ENCODE measurements at regions not wholly inside any gene's neighbourhood (a gene's known extent, or its start where the extent isn't known, plus 50 kb on each side); places are given as distances from the start of the nearest gene placed in this dataset.

DNA sequence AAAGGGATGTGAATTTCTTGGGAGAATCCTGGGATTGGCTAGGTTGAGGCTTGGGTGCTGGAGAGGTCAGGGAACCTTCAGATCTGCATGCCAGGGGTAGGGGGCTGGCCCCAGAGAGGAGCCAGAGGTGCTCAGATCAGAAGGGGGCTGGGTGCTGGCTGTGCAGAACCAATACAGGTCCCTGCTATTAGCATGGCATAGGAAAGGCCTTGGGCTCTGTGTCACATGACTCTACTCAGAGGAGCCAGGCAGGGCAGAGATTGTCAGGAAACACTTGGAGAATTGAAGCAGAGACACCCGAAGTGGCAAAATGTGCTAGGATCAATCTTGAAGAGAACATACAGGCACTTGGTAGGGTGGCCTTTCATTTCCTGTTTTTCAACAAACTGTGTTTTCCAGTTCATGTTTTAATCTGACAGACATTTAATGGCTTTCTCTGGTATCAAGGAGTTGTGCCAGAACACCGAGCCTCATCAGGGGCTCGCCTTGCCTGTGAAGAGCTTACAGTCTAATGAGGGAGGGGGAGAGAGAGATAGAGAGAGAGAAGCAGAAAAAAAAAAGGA lies 498.9 kb downstream of the RPS24 start:
- Histone ChIP-seq H3K27ac (ENCODE audit: low read depth, low read length) (no peak overlapping the region), H3K9me3 (ENCODE audit: control insufficient read depth, insufficient read depth, low read length) (peaks cover 6% of the 10 kb centered on the region; the same call in 1 of the 2 replicates), H3K4me1 (ENCODE audit: control insufficient read depth, insufficient read depth, low read length) (peaks cover 3% of the 10 kb centered on the region; the same call in 1 of the 2 replicates), H3K4me3 (ENCODE audit: low read depth, low read length) (no peak overlapping the region), H3K9ac (ENCODE audit: low read depth, low read length) (no peak overlapping the region), H3K27me3 (ENCODE audit: control insufficient read depth, insufficient read depth, low read length) (no peaks in the 10 kb centered on the region), H3K36me3 (ENCODE audit: control insufficient read depth, insufficient read depth, low read length) (no peaks in the 10 kb centered on the region)

- H3K27me3 ChIP-seq (ENCODE audit: control insufficient read depth, insufficient read depth, low read length) = no peaks in the 10 kb centered on the region
- H3K4me1 ChIP-seq (ENCODE audit: control insufficient read depth, insufficient read depth, low read length) = peaks cover 3% of the 10 kb centered on the region; the same call in 1 of the 2 replicates
- H3K4me3 ChIP-seq (ENCODE audit: low read depth, low read length) = no peak overlapping the region
- H3K36me3 ChIP-seq (ENCODE audit: control insufficient read depth, insufficient read depth, low read length) = no peaks in the 10 kb centered on the region
- no peak overlapping the region for H3K9ac ChIP-seq (ENCODE audit: low read depth, low read length)
- peaks cover 6% of the 10 kb centered on the region; the same call in 1 of the 2 replicates for H3K9me3 ChIP-seq (ENCODE audit: control insufficient read depth, insufficient read depth, low read length)
- H3K27ac ChIP-seq (ENCODE audit: low read depth, low read length) = no peak overlapping the region
These were observed 499.4 kb downstream of the RPS24 start for GRCh38 chr10:78533098-78533497.

GRCh38 chr10:78533776-78534175 lies 500.1 kb downstream of the RPS24 start:
- Histone ChIP-seq H3K27me3 (ENCODE audit: control insufficient read depth, insufficient read depth, low read length) (no peaks in the 10 kb centered on the region), H3K36me3 (ENCODE audit: control insufficient read depth, insufficient read depth, low read length) (no peaks in the 10 kb centered on the region), H3K9ac (ENCODE audit: low read depth, low read length) (no peak overlapping the region), H3K4me3 (ENCODE audit: low read depth, low read length) (no peak overlapping the region), H3K27ac (ENCODE audit: low read depth, low read length) (no peak overlapping the region), H3K4me1 (ENCODE audit: control insufficient read depth, insufficient read depth, low read length) (peaks cover 2% of the 10 kb centered on the region; the same call in 1 of the 2 replicates), H3K9me3 (ENCODE audit: control insufficient read depth, insufficient read depth, low read length) (peaks cover 6% of the 10 kb centered on the region; the same call in 1 of the 2 replicates)

GRCh38 chr10:78535716-78536218 lies 502.1 kb downstream of the RPS24 start:
- Histone ChIP-seq H3K4me3 (ENCODE audit: low read depth, low read length) (no peak overlapping the region), H3K9me3 (ENCODE audit: control insufficient read depth, insufficient read depth, low read length) (peaks cover 6% of the 10 kb centered on the region; the same call in 1 of the 2 replicates), H3K4me1 (ENCODE audit: control insufficient read depth, insufficient read depth, low read length) (no peaks in the 10 kb centered on the region), H3K27ac (ENCODE audit: low read depth, low read length) (no peak overlapping the region), H3K9ac (ENCODE audit: low read depth, low read length) (no peak overlapping the region), H3K27me3 (ENCODE audit: control insufficient read depth, insufficient read depth, low read length) (no peaks in the 10 kb centered on the region), H3K36me3 (ENCODE audit: control insufficient read depth, insufficient read depth, low read length) (no peaks in the 10 kb centered on the region)

DNA sequence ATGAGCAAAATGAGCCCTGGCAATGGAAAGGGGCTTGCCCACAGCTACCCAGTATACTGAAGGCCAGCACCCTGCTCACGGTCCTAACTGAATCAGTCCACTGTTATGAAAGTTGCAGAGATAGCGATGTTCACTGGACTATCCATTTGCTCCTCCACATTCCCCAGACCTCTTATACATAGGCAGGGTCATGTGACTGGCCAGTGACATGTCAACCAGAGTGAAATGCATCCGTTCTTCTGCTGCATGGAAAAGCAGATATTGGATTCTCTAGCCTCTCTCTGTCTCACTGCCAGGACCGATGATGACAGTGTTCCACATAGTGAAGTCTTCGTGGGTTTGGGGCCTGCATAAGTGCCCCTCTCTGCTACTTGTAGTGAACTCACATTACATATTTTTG lies 503.4 kb downstream of the RPS24 start:
- H3K9me3 ChIP-seq (ENCODE audit: control insufficient read depth, insufficient read depth, low read length) = no peaks in the 10 kb centered on the region
- no peak overlapping the region for H3K9ac ChIP-seq (ENCODE audit: low read depth, low read length)
- H3K4me1 ChIP-seq (ENCODE audit: control insufficient read depth, insufficient read depth, low read length) = no peaks in the 10 kb centered on the region
- H3K27me3 ChIP-seq (ENCODE audit: control insufficient read depth, insufficient read depth, low read length) = no peaks in the 10 kb centered on the region; the same call in 1 of the 2 replicates
- H3K4me3 ChIP-seq (ENCODE audit: low read depth, low read length) = no peak overlapping the region
- H3K27ac ChIP-seq (ENCODE audit: low read depth, low read length) = no peak overlapping the region
- no peaks in the 10 kb centered on the region for H3K36me3 ChIP-seq (ENCODE audit: control insufficient read depth, insufficient read depth, low read length)

DNA sequence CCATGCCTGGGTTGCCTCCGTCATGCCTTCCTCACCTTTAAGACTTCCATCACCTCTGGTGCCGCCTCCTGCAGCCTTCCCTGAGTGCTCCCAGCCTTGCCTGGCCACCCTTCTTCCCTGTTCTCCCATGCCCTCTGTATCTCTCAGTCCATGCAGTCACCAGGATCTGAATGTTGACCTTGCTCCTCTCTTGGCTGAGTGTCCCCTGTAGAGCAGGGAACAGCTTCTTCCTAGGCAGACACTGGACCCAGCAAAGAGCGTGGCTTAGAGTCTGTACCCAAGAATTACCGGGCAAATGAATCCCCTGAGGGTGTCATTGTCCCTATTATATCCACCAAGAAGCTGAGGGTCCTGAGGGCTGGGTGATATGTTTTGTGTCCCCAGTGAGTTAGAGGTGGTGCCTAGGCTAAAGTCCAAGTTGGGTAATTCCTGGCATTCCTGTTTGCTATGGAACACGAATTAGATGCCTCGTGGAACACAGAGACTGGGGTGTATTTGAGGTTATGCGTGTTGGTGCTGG lies 505.6 kb downstream of the RPS24 start:
- Histone ChIP-seq H3K27me3 (ENCODE audit: control insufficient read depth, insufficient read depth, low read length) (no peaks in the 10 kb centered on the region; the same call in 1 of the 2 replicates), H3K4me1 (ENCODE audit: control insufficient read depth, insufficient read depth, low read length) (no peaks in the 10 kb centered on the region), H3K9me3 (ENCODE audit: control insufficient read depth, insufficient read depth, low read length) (no peaks in the 10 kb centered on the region), H3K4me3 (ENCODE audit: low read depth, low read length) (no peak overlapping the region), H3K27ac (ENCODE audit: low read depth, low read length) (no peak overlapping the region), H3K9ac (ENCODE audit: low read depth, low read length) (no peak overlapping the region), H3K36me3 (ENCODE audit: control insufficient read depth, insufficient read depth, low read length) (no peaks in the 10 kb centered on the region)

DNA sequence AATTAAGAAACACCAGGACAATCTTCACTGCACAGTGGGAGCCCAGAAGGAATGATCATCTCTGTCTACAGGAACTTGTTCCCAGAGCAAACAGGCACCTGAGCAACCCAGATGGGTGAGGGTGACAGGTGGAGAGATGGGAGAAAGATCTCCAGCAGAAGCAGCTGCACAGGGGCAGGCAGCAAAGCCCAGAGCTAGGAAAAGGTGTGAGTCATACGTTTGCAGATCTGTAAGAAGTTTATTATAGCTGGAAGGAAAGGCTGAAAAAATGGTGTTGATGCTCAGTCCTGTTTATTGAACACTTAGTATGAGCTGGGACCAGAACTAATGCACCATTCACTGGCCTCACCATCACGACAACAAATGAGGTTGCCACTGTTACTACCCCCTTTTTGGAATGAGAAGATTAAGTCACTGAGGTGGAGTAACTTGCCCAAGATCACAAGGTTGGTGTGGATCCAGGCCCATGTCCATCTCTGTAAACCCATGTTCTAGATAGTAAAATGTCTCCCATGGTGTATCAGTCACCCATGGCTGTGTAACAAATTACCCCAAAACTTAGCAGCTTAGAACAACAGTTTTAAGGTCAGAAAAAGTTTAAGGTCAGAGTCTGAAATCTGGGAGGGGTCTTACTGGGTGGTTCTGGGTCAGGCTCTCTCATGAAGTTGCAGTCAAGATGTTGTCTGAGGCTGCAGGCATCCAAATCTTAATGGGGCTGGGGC lies 506.9 kb downstream of the RPS24 start:
- no peaks in the 10 kb centered on the region; the same call in 1 of the 2 replicates for H3K27me3 ChIP-seq (ENCODE audit: control insufficient read depth, insufficient read depth, low read length)
- peaks cover 3% of the 10 kb centered on the region; the same call in 1 of the 2 replicates for H3K9me3 ChIP-seq (ENCODE audit: control insufficient read depth, insufficient read depth, low read length)

DNA sequence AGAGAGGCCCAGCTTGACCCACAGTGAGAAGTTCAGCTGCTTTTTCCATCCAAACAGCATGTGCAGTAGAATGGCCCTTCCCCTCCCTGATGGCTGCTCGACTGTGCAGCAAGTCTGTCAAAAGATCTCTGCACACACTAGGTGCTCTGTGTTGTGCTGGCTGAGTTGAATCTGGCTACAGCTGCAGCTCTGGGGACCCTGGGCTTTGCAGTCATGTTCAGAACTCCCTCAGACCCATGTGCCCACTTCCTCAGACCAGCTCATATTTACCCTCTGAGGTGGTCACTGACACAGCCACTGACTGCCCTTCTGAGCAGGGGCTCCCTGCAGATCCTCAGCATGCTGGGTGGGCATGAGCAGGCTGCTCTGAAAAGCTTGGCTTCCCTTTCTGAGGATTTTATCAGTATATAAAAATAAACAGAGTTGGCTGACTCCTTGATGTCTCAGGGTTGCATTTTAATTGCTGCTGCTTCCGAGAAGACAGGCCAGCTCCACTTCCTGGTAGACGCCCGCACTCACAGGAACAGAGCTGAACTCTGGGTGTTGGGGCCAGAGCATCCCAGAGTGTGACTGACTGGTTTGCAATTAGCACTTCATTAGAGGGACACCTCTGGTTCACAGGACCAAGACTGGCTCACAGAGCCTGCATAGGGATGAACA lies 507.9 kb downstream of the RPS24 start:
- Histone ChIP-seq H3K9me3 (ENCODE audit: control insufficient read depth, insufficient read depth, low read length) (peaks cover 4% of the 10 kb centered on the region; the same call in 1 of the 2 replicates), H3K4me1 (ENCODE audit: control insufficient read depth, insufficient read depth, low read length) (no peaks in the 10 kb centered on the region), H3K27me3 (ENCODE audit: control insufficient read depth, insufficient read depth, low read length) (no peaks in the 10 kb centered on the region; the same call in 1 of the 2 replicates), H3K4me3 (ENCODE audit: low read depth, low read length) (no peak overlapping the region), H3K27ac (ENCODE audit: low read depth, low read length) (no peak overlapping the region), H3K9ac (ENCODE audit: low read depth, low read length) (no peak overlapping the region), H3K36me3 (ENCODE audit: control insufficient read depth, insufficient read depth, low read length) (no peaks in the 10 kb centered on the region)

More for the DNA sequence above, 506.9 kb downstream of the RPS24 start:
- no peak overlapping the region for H3K9ac ChIP-seq (ENCODE audit: low read depth, low read length)
- H3K27ac ChIP-seq (ENCODE audit: low read depth, low read length) = no peak overlapping the region
- no peak overlapping the region for H3K4me3 ChIP-seq (ENCODE audit: low read depth, low read length)
- H3K36me3 ChIP-seq (ENCODE audit: control insufficient read depth, insufficient read depth, low read length) = no peaks in the 10 kb centered on the region
- H3K4me1 ChIP-seq (ENCODE audit: control insufficient read depth, insufficient read depth, low read length) = no peaks in the 10 kb centered on the region

GRCh38 chr10:78542141-78542489 lies 508.5 kb downstream of the RPS24 start:
- Histone ChIP-seq H3K27ac (ENCODE audit: low read depth, low read length) (no peak overlapping the region), H3K27me3 (ENCODE audit: control insufficient read depth, insufficient read depth, low read length) (no peaks in the 10 kb centered on the region; the same call in 1 of the 2 replicates), H3K4me3 (ENCODE audit: low read depth, low read length) (no peak overlapping the region), H3K9ac (ENCODE audit: low read depth, low read length) (no peak overlapping the region), H3K4me1 (ENCODE audit: control insufficient read depth, insufficient read depth, low read length) (no peaks in the 10 kb centered on the region), H3K9me3 (ENCODE audit: control insufficient read depth, insufficient read depth, low read length) (peaks cover 4% of the 10 kb centered on the region; the same call in 1 of the 2 replicates), H3K36me3 (ENCODE audit: control insufficient read depth, insufficient read depth, low read length) (no peaks in the 10 kb centered on the region)

- Histone ChIP-seq H3K9me3 (ENCODE audit: control insufficient read depth, insufficient read depth, low read length) (peaks cover 4% of the 10 kb centered on the region; the same call in 1 of the 2 replicates), H3K4me1 (ENCODE audit: control insufficient read depth, insufficient read depth, low read length) (no peaks in the 10 kb centered on the region), H3K4me3 (ENCODE audit: low read depth, low read length) (no peak overlapping the region), H3K27me3 (ENCODE audit: control insufficient read depth, insufficient read depth, low read length) (no peaks in the 10 kb centered on the region; the same call in 1 of the 2 replicates), H3K27ac (ENCODE audit: low read depth, low read length) (no peak overlapping the region), H3K9ac (ENCODE audit: low read depth, low read length) (no peak overlapping the region), H3K36me3 (ENCODE audit: control insufficient read depth, insufficient read depth, low read length) (no peaks in the 10 kb centered on the region)
These were observed 508.9 kb downstream of the RPS24 start for GRCh38 chr10:78542521-78542920.
